ENCODE measurements at regions not wholly inside any gene's neighbourhood (a gene's known extent, or its start where the extent isn't known, plus 50 kb on each side); places are given as distances from the start of the nearest gene placed in this dataset.

- no peak overlapping the region for H3K27ac ChIP-seq (ENCODE audit: extremely low read depth, low read depth, low read length)
- no peak overlapping the region for H3K4me3 ChIP-seq (ENCODE audit: low read depth, low read length)
- TF ChIP-seq ZNF341 (tag by site-specific recombination; IDR thresholded peaks at IDR 0.05; ENCODE audit: low read depth) (no peak), ZBTB20 (tag by site-specific recombination; IDR thresholded peaks at IDR 0.05) (no peak), ZBTB7A (tag by site-specific recombination; IDR thresholded peaks at IDR 0.05; ENCODE audit: low read depth) (no peak), ZNF658 (tag by site-specific recombination; IDR thresholded peaks at IDR 0.05) (no peak), ZNF830 (tag by site-specific recombination; IDR thresholded peaks at IDR 0.05; ENCODE audit: low read depth) (no peak), ZNF169 (tag by site-specific recombination; IDR thresholded peaks at IDR 0.05) (no peak), ZEB2 (tag by site-specific recombination; IDR thresholded peaks at IDR 0.05) (no peak)
- CTCF ChIA-PET, result no interaction called here
- H3K36me3 ChIP-seq (ENCODE audit: control insufficient read depth in 2 of 2, insufficient read depth in 1 of 2, low read length in 2 of 2), result no peaks in the 10 kb centered on the region
- H3K4me1 ChIP-seq (ENCODE audit: control insufficient read depth, insufficient read depth, low read length), result no peaks in the 10 kb centered on the region
- POLR2A ChIA-PET, result no interaction called here
- H3K9me3 ChIP-seq (ENCODE audit: control insufficient read depth, insufficient read depth, low read depth, low read length), result no peaks in the 10 kb centered on the region
Measured at GRCh38 chr12:34396861-34397590, 374.7 kb downstream of the ALG10 start.

- CTCF ChIA-PET, result no interaction called here
- Histone ChIP-seq H3K36me3 (ENCODE audit: control insufficient read depth in 2 of 2, insufficient read depth in 1 of 2, low read length in 2 of 2) (no peaks in the 10 kb centered on the region), H3K4me3 (ENCODE audit: low read depth, low read length) (no peak overlapping the region), H3K27ac (ENCODE audit: extremely low read depth, low read depth, low read length) (no peak overlapping the region), H3K9me3 (ENCODE audit: control insufficient read depth, insufficient read depth, low read depth, low read length) (no peaks in the 10 kb centered on the region), H3K4me1 (ENCODE audit: control insufficient read depth, insufficient read depth, low read length) (no peaks in the 10 kb centered on the region)
- TF ChIP-seq KLF17 (tag by site-specific recombination; IDR thresholded peaks at IDR 0.05) (no peak), KLF10 (tag by site-specific recombination; IDR thresholded peaks at IDR 0.05) (no peak), AEBP2 (tag by site-specific recombination; IDR thresholded peaks at IDR 0.05; ENCODE audit: borderline replicate concordance) (no peak), ZNF19 (tag by site-specific recombination; IDR thresholded peaks at IDR 0.05; ENCODE audit: low read depth) (no peak), ZNF571 (tag by site-specific recombination; IDR thresholded peaks at IDR 0.05) (no peak), ZNF202 (tag by site-specific recombination; IDR thresholded peaks at IDR 0.05; ENCODE audit: borderline replicate concordance) (no peak), PRDM1 (tag by site-specific recombination; IDR thresholded peaks at IDR 0.05) (no peak)
- POLR2A ChIA-PET, result no interaction called here
Measured at GRCh38 chr12:34397591-34398365, 375.5 kb downstream of the ALG10 start.

GRCh38 chr12:34398366-34398705 is 376.0 kb downstream of the ALG10 start:
- no peak overlapping the region for H3K4me3 ChIP-seq (ENCODE audit: low read depth, low read length)
- H3K4me1 ChIP-seq (ENCODE audit: control insufficient read depth, insufficient read depth, low read length), result no peaks in the 10 kb centered on the region
- no peak overlapping the region for H3K27ac ChIP-seq (ENCODE audit: extremely low read depth, low read depth, low read length)
- no peaks in the 10 kb centered on the region for H3K36me3 ChIP-seq (ENCODE audit: control insufficient read depth in 2 of 2, insufficient read depth in 1 of 2, low read length in 2 of 2)
- TF ChIP-seq ZNF366 (tag by site-specific recombination; conservative IDR thresholded peaks at IDR 0.05), result no peak
- TF ChIP-seq KLF17 (tag by site-specific recombination; IDR thresholded peaks at IDR 0.05), result no peak
- TF ChIP-seq PRDM6 (tag by site-specific recombination; IDR thresholded peaks at IDR 0.05), result no peak
- no peak for TF ChIP-seq TCF7L2 (IDR thresholded peaks at IDR 0.05; ENCODE audit: borderline replicate concordance, low read depth, low read length)
- TF ChIP-seq ZBTB6 (tag by site-specific recombination; IDR thresholded peaks at IDR 0.05), result no peak
- TF ChIP-seq ZNF621 (tag by site-specific recombination; IDR thresholded peaks at IDR 0.05), result no peak
- TF ChIP-seq ZNF513 (tag by site-specific recombination; IDR thresholded peaks at IDR 0.05), result no peak
- ChIA-PET POLR2A (no interaction called here), CTCF (no interaction called here)
- no peaks in the 10 kb centered on the region for H3K9me3 ChIP-seq (ENCODE audit: control insufficient read depth, insufficient read depth, low read depth, low read length)
